T-cell (primary cell): ENCODE measurements at regions not wholly inside any gene's neighbourhood (a gene's known extent, or its start where the extent isn't known, plus 50 kb on each side); places are given as distances from the start of the nearest gene placed in this dataset.

ENCODE experiments used
- ATAC-seq, 4 experiments: fragments of 200-7000 bp in 3 of 4; fragments of 150-1000 bp in 1 of 4; cut with Tn5 transposase; replicated peaks in 1 of 4; 1 replicate in 3 of 4; 2 replicates in 1 of 4; pipeline ENCODE4 v1.10.0; 2021; ENCODE audit warnings: moderate library complexity in 3 of 4, mild to moderate bottlenecking in 2 of 4, moderate number of reproducible peaks in 1 of 4
- CTCF ChIA-PET, 2 donors: fragments of 300-600 bp; sonication (Branson Sonifier 250); formaldehyde crosslinking; loops; one replicate each; lab custom pipeline; 2022; ENCODE audit warnings: antibody characterized with exemption in 2 of 2; lab: Charles Lee
- POLR2A ChIA-PET, 2 donors: fragments of 300-600 bp; sonication (Branson Sonifier 250); formaldehyde crosslinking; loops; one replicate each; lab custom pipeline; 2022; ENCODE audit warnings: antibody characterized with exemption in 2 of 2; lab: Charles Lee
- DNase-seq, 35 experiments: peaks; one replicate each; pipeline versions ENCODE4 v3.0.0 to v3.0.0-alpha.2; 2013 to 2023
- H3K27ac ChIP-seq: one replicate; pipeline ENCODE4 v1.5.1; 2013; ENCODE audit warnings: low read length
- H3K27me3 ChIP-seq, 2 experiments: replicated peaks in 1 of 2; 1 replicate in 1 of 2; 2 replicates in 1 of 2; pipeline versions ENCODE4 v1.6.1 to v1.7.0; 2013; ENCODE audit warnings: low read length in 1 of 2, mixed read lengths in 1 of 2; ENCODE audit not compliant: control insufficient read depth in 2 of 2, insufficient read depth in 2 of 2; ENCODE audit errors: extremely low read depth in 1 of 2
- H3K36me3 ChIP-seq, 2 donors: 1 replicate in 1 of 2; 2 replicates in 1 of 2; pipeline versions ENCODE4 v1.6.1 to v1.7.0; 2013; ENCODE audit warnings: low read length in 1 of 2; ENCODE audit not compliant: control insufficient read depth in 2 of 2, insufficient read depth in 1 of 2; ENCODE audit errors: extremely low read depth in 1 of 2
- H3K4me1 ChIP-seq, 2 experiments: 1 replicate in 1 of 2; 2 replicates in 1 of 2; pipeline versions ENCODE4 v1.6.1 to v1.7.0; 2013; ENCODE audit warnings: low read length in 2 of 2, mixed read lengths in 1 of 2; ENCODE audit not compliant: insufficient read depth in 2 of 2, control insufficient read depth in 1 of 2; ENCODE audit errors: extremely low read depth in 1 of 2
- H3K4me3 ChIP-seq, 2 donors: 1 replicate in 1 of 2; 2 replicates in 1 of 2; pipeline versions ENCODE4 v1.5.1 to v1.7.0; 2013; ENCODE audit warnings: mild to moderate bottlenecking in 2 of 2, low read length in 1 of 2, moderate library complexity in 1 of 2; ENCODE audit not compliant: control insufficient read depth in 1 of 2; ENCODE audit errors: extremely low read depth in 1 of 2
- H3K9me3 ChIP-seq: 2 replicates; pipeline ENCODE4 v1.7.0; 2013
- H3K27ac Mint-ChIP-seq, 2 donors: one replicate each; pipeline ENCODE4 v1.8.0; 2020 to 2021; ENCODE audit warnings: mild to moderate bottlenecking in 2 of 2, mixed read lengths in 2 of 2
- H3K27me3 Mint-ChIP-seq, 2 donors: one replicate each; pipeline ENCODE4 v1.8.0; 2021 to 2022; ENCODE audit warnings: mixed read lengths in 2 of 2
- H3K36me3 Mint-ChIP-seq: one replicate; pipeline ENCODE4 v1.8.0; 2021; ENCODE audit warnings: mixed read lengths
- H3K4me1 Mint-ChIP-seq, 3 donors: one replicate each; pipeline ENCODE4 v1.8.0; 2020 to 2022; ENCODE audit warnings: mixed read lengths in 3 of 3, mild to moderate bottlenecking in 1 of 3
- H3K4me3 Mint-ChIP-seq, 3 donors: one replicate each; pipeline ENCODE4 v1.8.0; 2020 to 2022; ENCODE audit warnings: mild to moderate bottlenecking in 3 of 3, mixed read lengths in 3 of 3, moderate library complexity in 3 of 3
- H3K9me3 Mint-ChIP-seq, 3 donors: one replicate each; pipeline ENCODE4 v1.8.0; 2020 to 2022; ENCODE audit warnings: mixed read lengths in 3 of 3
- WGBS: methylation state at CpG from one replicate; pipeline ENCODE4 v1.1.5; 2013; ENCODE audit warnings: missing lambda C conversion rate; ENCODE audit not compliant: insufficient coverage; 5-methylcytosine and 5-hydroxymethylcytosine counted together

- H3K27ac ChIP-seq: no peak overlapping the region
- no peaks in the 10 kb centered on the region for H3K4me1 Mint-ChIP-seq
- CTCF ChIA-PET: no interaction called here
- no peak overlapping the region for H3K4me3 ChIP-seq
- WGBS: no CpG with 5 or more reads among the region's 5 CpGs
- H3K4me3 Mint-ChIP-seq: no peak overlapping the region
- no peak overlapping the region for H3K27ac Mint-ChIP-seq
- no peaks in the 10 kb centered on the region for H3K36me3 Mint-ChIP-seq
- no peaks in the 10 kb centered on the region for H3K36me3 ChIP-seq
- ATAC-seq (no peak), DNase-seq (no peak)
- POLR2A ChIA-PET: no interaction called here
- peaks cover 0 to 3% (median 0%) of the 10 kb centered on the region in 3 donors for H3K9me3 Mint-ChIP-seq
- H3K9me3 ChIP-seq: no peaks in the 10 kb centered on the region
- H3K27me3 ChIP-seq: no peaks in the 10 kb centered on the region
- H3K27me3 Mint-ChIP-seq: no peaks in the 10 kb centered on the region
- H3K4me1 ChIP-seq: no peaks in the 10 kb centered on the region
These were observed 1612.5 kb downstream of the REEP3 start for GRCh38 chr10:65133652-65134051.

- DNase-seq (no peak), ATAC-seq (no peak)
- Mint-ChIP-seq H3K27ac (no peak overlapping the region), H3K36me3 (no peaks in the 10 kb centered on the region), H3K27me3 (no peaks in the 10 kb centered on the region), H3K4me3 (no peak overlapping the region), H3K4me1 (no peaks in the 10 kb centered on the region), H3K9me3 (peaks cover 0 to 3% (median 0%) of the 10 kb centered on the region in 3 donors)
- 100% methylated on average over 1 of the region's 1 CpG for WGBS
- H3K4me1 ChIP-seq: no peaks in the 10 kb centered on the region
- no peak overlapping the region for H3K4me3 ChIP-seq
- no peaks in the 10 kb centered on the region for H3K9me3 ChIP-seq
- ChIA-PET CTCF (no interaction called here), POLR2A (no interaction called here)
- no peak overlapping the region for H3K27ac ChIP-seq
- H3K36me3 ChIP-seq: no peaks in the 10 kb centered on the region
- no peaks in the 10 kb centered on the region for H3K27me3 ChIP-seq
These were observed 1614.3 kb downstream of the REEP3 start for GRCh38 chr10:65135508-65135907.

GRCh38 chr10:65142641-65143435 lies 1621.6 kb downstream of the REEP3 start:
- ChIA-PET CTCF (no interaction called here), POLR2A (no interaction called here)
- Mint-ChIP-seq H3K27ac (no peak overlapping the region), H3K36me3 (no peaks in the 10 kb centered on the region), H3K27me3 (no peaks in the 10 kb centered on the region), H3K4me3 (no peak overlapping the region), H3K4me1 (no peaks in the 10 kb centered on the region), H3K9me3 (peaks cover 0 to 8% (median 5%) of the 10 kb centered on the region in 3 donors)
- no CpG with 5 or more reads among the region's 2 CpGs for WGBS
- Histone ChIP-seq H3K27ac (no peak overlapping the region), H3K9me3 (no peaks in the 10 kb centered on the region), H3K4me3 (no peak overlapping the region), H3K27me3 (no peaks in the 10 kb centered on the region), H3K36me3 (no peaks in the 10 kb centered on the region), H3K4me1 (no peaks in the 10 kb centered on the region)
- DNase-seq (no peak), ATAC-seq (no peak)

- H3K4me3 Mint-ChIP-seq: no peak overlapping the region
- WGBS: no CpG with 5 or more reads among the region's 4 CpGs
- Histone ChIP-seq H3K36me3 (no peaks in the 10 kb centered on the region), H3K4me1 (no peaks in the 10 kb centered on the region), H3K27me3 (no peaks in the 10 kb centered on the region), H3K9me3 (no peaks in the 10 kb centered on the region), H3K4me3 (no peak overlapping the region), H3K27ac (no peak overlapping the region)
- H3K27me3 Mint-ChIP-seq: no peaks in the 10 kb centered on the region
- no peaks in the 10 kb centered on the region for H3K36me3 Mint-ChIP-seq
- H3K9me3 Mint-ChIP-seq: peaks cover 0 to 8% (median 5%) of the 10 kb centered on the region in 3 donors
- DNase-seq: no peak
- CTCF ChIA-PET: no interaction called here
- H3K4me1 Mint-ChIP-seq: no peaks in the 10 kb centered on the region
- POLR2A ChIA-PET: no interaction called here
- H3K27ac Mint-ChIP-seq: no peak overlapping the region
- ATAC-seq: no peak
These were observed 1622.5 kb downstream of the REEP3 start for GRCh38 chr10:65143723-65144122.

- Mint-ChIP-seq H3K36me3 (no peaks in the 10 kb centered on the region), H3K27me3 (no peaks in the 10 kb centered on the region), H3K4me3 (no peak overlapping the region), H3K9me3 (peaks cover 0 to 6% (median 3%) of the 10 kb centered on the region in 3 donors), H3K4me1 (no peaks in the 10 kb centered on the region), H3K27ac (no peak overlapping the region)
- H3K9me3 ChIP-seq: no peaks in the 10 kb centered on the region
- no peaks in the 10 kb centered on the region for H3K4me1 ChIP-seq
- ChIA-PET CTCF (no interaction called here), POLR2A (no interaction called here)
- H3K4me3 ChIP-seq: no peak overlapping the region
- no peak for DNase-seq
- no CpG with 5 or more reads among the region's 1 CpG for WGBS
- no peak overlapping the region for H3K27ac ChIP-seq
- no peaks in the 10 kb centered on the region for H3K27me3 ChIP-seq
- ATAC-seq: no peak
- H3K36me3 ChIP-seq: no peaks in the 10 kb centered on the region
These were observed 1628.7 kb downstream of the REEP3 start for GRCh38 chr10:65149878-65150277.

GRCh38 chr10:65166272-65166671 lies 1645.1 kb downstream of the REEP3 start:
- POLR2A ChIA-PET: no interaction called here
- Histone ChIP-seq H3K4me3 (no peak overlapping the region), H3K27ac (no peak overlapping the region), H3K36me3 (no peaks in the 10 kb centered on the region), H3K27me3 (no peaks in the 10 kb centered on the region), H3K4me1 (no peaks in the 10 kb centered on the region), H3K9me3 (no peaks in the 10 kb centered on the region)
- Mint-ChIP-seq H3K9me3 (peaks cover 19 to 26% (median 23%) of the 10 kb centered on the region in 3 donors), H3K27ac (no peak overlapping the region), H3K36me3 (no peaks in the 10 kb centered on the region), H3K4me1 (no peaks in the 10 kb centered on the region), H3K4me3 (no peak overlapping the region), H3K27me3 (no peaks in the 10 kb centered on the region)
- DNase-seq (no peak), ATAC-seq (no peak)
- WGBS: 57% methylated on average over 1 of the region's 4 CpGs
- CTCF ChIA-PET: no interaction called here
